Loucy (cell line): ENCODE measurements at regions not wholly inside any gene's neighbourhood (a gene's known extent, or its start where the extent isn't known, plus 50 kb on each side); places are given as distances from the start of the nearest gene placed in this dataset.

Source experiments
- H2AFZ ChIP-seq: fragments of 200-600 bp; sonication (generic); 2 replicates; pipeline ENCODE4 v1.6.0; 2016; ENCODE audit warnings: antibody characterized with exemption, mild to moderate bottlenecking, low read length, moderate library complexity
- H3F3A ChIP-seq: fragments of 200-600 bp; 2 replicates; pipeline ENCODE4 v1.6.0; 2016; ENCODE audit warnings: antibody characterized with exemption, low read depth, mild to moderate bottlenecking
- H3K27me3 ChIP-seq: fragments of 200-600 bp; sonication (generic); 2 replicates; pipeline ENCODE4 v1.6.1; 2014; ENCODE audit warnings: low read length, mild to moderate bottlenecking; ENCODE audit not compliant: insufficient read depth, poor library complexity, severe bottlenecking
- H3K36me3 ChIP-seq: fragments of 200-600 bp; sonication (generic); 2 replicates; pipeline ENCODE4 v1.6.1; 2016; ENCODE audit warnings: low read length; ENCODE audit not compliant: insufficient read depth
- H3K4me1 ChIP-seq: fragments of 200-600 bp; sonication (generic); 2 replicates; pipeline ENCODE4 v1.5.1; 2014; ENCODE audit warnings: low read length, mild to moderate bottlenecking; ENCODE audit not compliant: insufficient read depth, poor library complexity, severe bottlenecking
- H3K4me2 ChIP-seq: fragments of 200-600 bp; sonication (generic); 2 replicates; pipeline ENCODE4 v1.6.0; 2014; ENCODE audit warnings: antibody characterized with exemption, low read length, low read depth, mild to moderate bottlenecking; ENCODE audit not compliant: poor library complexity, severe bottlenecking
- H3K4me3 ChIP-seq: fragments of 200-600 bp; sonication (generic); 2 replicates; pipeline ENCODE4 v1.5.1; 2014; ENCODE audit warnings: low read length, mild to moderate bottlenecking, mixed read lengths; ENCODE audit not compliant: poor library complexity, severe bottlenecking
- H3K79me2 ChIP-seq: fragments of 200-600 bp; sonication (generic); 2 replicates; pipeline ENCODE4 v1.6.1; 2014; ENCODE audit warnings: low read length; ENCODE audit not compliant: insufficient read depth
- H3K9ac ChIP-seq: fragments of 200-600 bp; sonication (generic); 2 replicates; pipeline ENCODE4 v1.6.0; 2014; ENCODE audit warnings: mild to moderate bottlenecking, low read depth, low read length, moderate library complexity; ENCODE audit not compliant: poor library complexity, severe bottlenecking
- H3K9me2 ChIP-seq: fragments of 200-600 bp; sonication (generic); replicated peaks from 2 replicates; pipeline ENCODE4 v1.6.1; 2016; ENCODE audit warnings: low read depth, low read length, mixed read lengths
- H3K9me3 ChIP-seq: fragments of 200-600 bp; sonication (generic); 2 replicates; pipeline ENCODE4 v1.6.1; 2014; ENCODE audit warnings: mild to moderate bottlenecking, antibody characterized with exemption, low read length, low read depth; ENCODE audit not compliant: insufficient read depth
- H4K20me1 ChIP-seq: fragments of 200-600 bp; sonication (generic); 2 replicates; pipeline ENCODE4 v1.6.0; 2014; ENCODE audit warnings: antibody characterized with exemption, low read length, mild to moderate bottlenecking; ENCODE audit not compliant: insufficient read depth, poor library complexity, severe bottlenecking
- CTCF ChIP-seq: fragments of 200-600 bp; sonication (generic); conservative IDR thresholded peaks from 2 replicates; pipeline ENCODE4 v1.5.1; 2014; ENCODE audit warnings: mild to moderate bottlenecking, antibody characterized with exemption, low read length
- EZH2phosphoT487 ChIP-seq: fragments of 200-600 bp; IDR thresholded peaks from 2 replicates; pipeline ENCODE4 v1.6.1; 2018; ENCODE audit warnings: antibody characterized with exemption, mild to moderate bottlenecking, moderate library complexity, borderline replicate concordance

- no peaks in the 10 kb centered on the region for H3F3A ChIP-seq
- H3K9ac ChIP-seq: no peak overlapping the region
- H3K27me3 ChIP-seq: no peaks in the 10 kb centered on the region
These were observed 1149.2 kb downstream of the PCDH18 start for GRCh38 chr4:136383082-136383481.

GRCh38 chr4:136371231-136371630, 1161.1 kb downstream of the PCDH18 start:
- Histone ChIP-seq H3K4me3 (no peak overlapping the region), H4K20me1 (no peaks in the 10 kb centered on the region), H2AFZ (no peak overlapping the region), H3K79me2 (no peaks in the 10 kb centered on the region), H3K4me2 (no peak overlapping the region), H3K9me2 (no peaks in the 10 kb centered on the region; the same call in 1 of the 2 replicates), H3F3A (no peaks in the 10 kb centered on the region), H3K9ac (no peak overlapping the region), H3K36me3 (no peaks in the 10 kb centered on the region), H3K4me1 (no peaks in the 10 kb centered on the region), H3K27me3 (no peaks in the 10 kb centered on the region), H3K9me3 (no peaks in the 10 kb centered on the region)
- no peak for TF ChIP-seq CTCF
- TF ChIP-seq EZH2phosphoT487: no peak

More at GRCh38 chr4:136383082-136383481, 1149.2 kb downstream of the PCDH18 start:
- Histone ChIP-seq H3K4me2 (no peak overlapping the region), H3K36me3 (no peaks in the 10 kb centered on the region), H3K4me3 (no peak overlapping the region), H2AFZ (no peak overlapping the region), H3K79me2 (no peaks in the 10 kb centered on the region), H3K9me2 (no peaks in the 10 kb centered on the region), H4K20me1 (no peaks in the 10 kb centered on the region), H3K9me3 (no peaks in the 10 kb centered on the region), H3K4me1 (no peaks in the 10 kb centered on the region)
- no peak for TF ChIP-seq EZH2phosphoT487
- TF ChIP-seq CTCF: no peak

GRCh38 chr4:136369073-136369472, 1163.2 kb downstream of the PCDH18 start:
- Histone ChIP-seq H2AFZ (no peak overlapping the region), H3K4me2 (no peak overlapping the region), H3K36me3 (no peaks in the 10 kb centered on the region), H3K9me3 (no peaks in the 10 kb centered on the region), H3F3A (no peaks in the 10 kb centered on the region), H4K20me1 (no peaks in the 10 kb centered on the region), H3K4me1 (no peaks in the 10 kb centered on the region), H3K9ac (no peak overlapping the region), H3K4me3 (no peak overlapping the region), H3K27me3 (no peaks in the 10 kb centered on the region), H3K9me2 (no peaks in the 10 kb centered on the region; the same call in 1 of the 2 replicates), H3K79me2 (no peaks in the 10 kb centered on the region)
- TF ChIP-seq EZH2phosphoT487 (no peak), CTCF (no peak)
